ENCODE measurements at regions not wholly inside any gene's neighbourhood (a gene's known extent, or its start where the extent isn't known, plus 50 kb on each side); places are given as distances from the start of the nearest gene placed in this dataset.
"Not testable (repeated sequence)": the region's sequence is repeated elsewhere in the genome, so short reads cannot be mapped to it uniquely, and the experiment has no call there.

GRCh38 chr12:28063355-28063880, 90.9 kb upstream of the PTHLH start:
- FAIRE-seq: peak; percentile 8

- no peak for FAIRE-seq
Observed at GRCh38 chr12:28065374-28065773, 92.8 kb upstream of the PTHLH start.

- no peak for FAIRE-seq
Observed at GRCh38 chr12:28065889-28066630, 93.5 kb upstream of the PTHLH start.

DNA sequence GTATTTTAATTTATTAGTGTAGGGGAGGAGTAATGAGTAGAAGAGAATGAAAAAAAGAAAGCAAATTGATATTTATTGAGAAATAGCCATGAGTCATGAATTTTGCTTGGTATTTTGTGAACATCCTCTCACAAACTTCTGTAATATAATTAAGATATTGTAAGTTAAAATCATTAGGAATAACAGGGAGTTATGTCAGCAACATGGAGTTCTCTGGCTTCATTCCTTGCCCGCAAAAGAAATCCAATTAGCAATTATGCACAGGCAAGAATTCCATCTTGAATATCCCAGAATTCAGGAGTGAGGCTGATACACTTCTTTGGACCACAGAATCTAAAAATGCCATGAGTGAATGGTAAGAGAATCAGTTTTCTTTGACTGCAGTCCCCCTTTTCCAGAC, 94.3 kb upstream of the PTHLH start:
- FAIRE-seq: no peak

GRCh38 chr12:28068467-28068866, 95.9 kb upstream of the PTHLH start:
- no peak for FAIRE-seq

DNA sequence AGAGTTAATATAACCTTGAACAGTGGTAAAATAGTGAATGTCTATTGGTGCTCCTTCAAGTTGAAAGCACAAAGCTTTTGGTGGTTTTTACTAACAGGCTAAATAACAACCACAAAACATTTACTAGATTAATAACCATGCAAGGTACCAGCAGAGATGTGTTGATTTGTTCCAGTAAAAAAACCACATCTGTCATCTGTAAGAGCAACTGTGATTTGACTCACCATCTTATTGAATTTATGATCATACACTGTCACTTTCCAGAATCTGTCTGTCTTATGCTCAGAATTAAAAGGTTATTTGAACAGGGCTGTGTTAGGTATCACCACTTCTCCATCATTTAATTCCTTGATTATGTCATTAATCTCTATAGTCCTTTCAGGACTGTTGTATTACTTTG, 107.0 kb upstream of the PTHLH start:
- no peak for FAIRE-seq

DNA sequence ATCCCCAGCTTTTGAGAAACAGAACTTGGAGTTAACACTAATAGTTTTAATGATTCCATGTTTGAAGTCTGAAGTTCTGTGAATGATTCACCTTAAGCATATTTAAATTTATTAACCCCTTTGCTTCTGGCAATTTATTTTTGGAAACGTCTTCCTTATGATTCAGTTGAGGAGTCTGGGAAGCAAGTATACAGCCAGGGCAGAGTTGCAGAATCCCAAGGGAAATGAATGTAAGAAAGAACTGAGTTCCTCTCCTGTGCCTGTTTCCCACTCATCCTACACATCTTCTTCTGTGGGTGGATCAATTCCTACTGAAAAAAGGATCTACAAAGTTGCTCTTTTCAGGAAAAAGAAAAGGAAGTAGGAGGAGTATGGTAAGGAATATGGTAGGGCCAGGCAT, 108.2 kb upstream of the CCDC91 start:
- no peak for FAIRE-seq

- no peak for FAIRE-seq
Observed at GRCh38 chr12:28083840-28084678, 106.2 kb upstream of the CCDC91 start.

DNA sequence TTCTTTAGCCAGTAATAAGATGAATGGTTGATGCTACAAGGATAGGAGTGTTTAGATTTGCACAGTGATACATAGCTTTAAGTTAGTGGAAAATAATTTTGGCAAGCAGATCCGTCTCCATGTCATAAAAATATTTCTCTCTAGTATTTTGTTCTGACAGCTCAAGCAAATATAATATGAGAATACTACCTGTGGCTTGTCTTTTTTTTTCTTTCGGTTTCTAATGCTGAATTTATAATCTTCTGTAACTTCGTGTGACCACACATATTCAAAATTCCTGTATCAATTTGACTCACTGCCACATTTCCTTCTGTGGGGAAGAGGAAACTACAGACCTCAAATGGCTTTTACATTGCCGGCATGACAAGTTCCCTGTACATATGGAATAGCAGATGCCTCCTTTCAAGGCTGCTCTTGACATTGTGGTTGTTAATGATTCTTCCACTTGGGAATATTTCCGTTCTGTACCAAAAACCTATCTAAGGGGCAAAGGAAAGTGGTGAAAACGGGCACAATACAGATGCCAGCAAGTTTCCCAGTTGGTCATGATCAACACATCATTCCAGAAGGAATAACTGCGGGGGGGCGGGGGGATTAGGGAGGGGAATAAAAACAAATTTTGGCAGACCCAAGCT, 103.6 kb upstream of the CCDC91 start:
- no peak for FAIRE-seq

DNA sequence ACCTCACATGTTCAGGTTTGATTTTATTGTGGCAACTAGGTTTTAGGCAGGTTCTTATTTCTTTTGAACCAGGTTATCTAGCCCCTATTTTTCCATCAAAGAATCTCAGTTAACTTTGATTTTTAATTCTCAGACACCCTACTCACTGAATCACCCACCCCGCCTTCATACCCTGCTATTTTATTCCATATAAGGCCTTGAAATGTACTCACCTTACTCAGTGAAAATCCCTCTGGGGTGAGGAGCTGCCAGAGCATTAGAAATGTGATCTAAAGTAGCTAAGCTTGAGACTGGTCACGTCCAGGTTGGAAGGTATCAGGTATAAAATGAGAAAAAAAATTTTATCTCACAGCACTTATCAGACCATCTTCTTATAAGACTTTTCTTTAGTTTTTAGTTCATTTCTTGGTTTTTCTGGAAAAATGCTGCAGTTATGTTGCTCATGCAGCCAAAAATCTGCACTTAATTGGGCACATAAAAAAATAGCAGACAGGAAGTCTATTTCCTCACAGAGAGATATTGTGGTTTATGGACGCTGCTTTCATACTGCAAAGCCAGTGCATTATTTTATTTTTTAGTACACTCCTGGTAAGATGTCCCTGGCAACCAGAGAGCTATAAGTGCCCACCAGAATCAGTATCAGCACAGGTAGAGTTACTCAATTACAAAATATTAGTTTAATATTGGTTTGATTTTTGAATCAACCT, 101.5 kb upstream of the CCDC91 start:
- no peak for FAIRE-seq

- no peak for FAIRE-seq
Observed at GRCh38 chr12:28089338-28089737, 100.9 kb upstream of the CCDC91 start.

DNA sequence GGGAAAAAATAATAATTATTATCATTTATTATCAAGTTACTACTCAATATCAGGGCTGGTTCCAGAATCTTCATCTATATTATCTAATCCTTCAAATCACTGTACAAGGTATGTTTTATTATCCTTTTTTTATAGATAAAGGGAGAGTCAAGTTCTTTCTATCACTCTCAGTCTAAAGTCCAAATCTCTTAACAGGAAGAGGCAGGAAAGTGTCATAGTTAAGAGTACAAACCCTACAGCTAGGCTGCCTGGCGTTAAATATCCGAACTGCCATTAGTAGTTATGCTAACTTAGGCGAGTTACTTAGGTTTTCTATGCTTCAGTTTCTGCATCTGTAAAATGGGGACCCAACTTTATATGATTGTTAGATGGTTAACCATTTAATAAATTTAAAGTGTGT, 99.4 kb upstream of the CCDC91 start:
- FAIRE-seq: no peak

- no peak for FAIRE-seq
Observed at GRCh38 chr12:28092396-28092795, 97.9 kb upstream of the CCDC91 start.

DNA sequence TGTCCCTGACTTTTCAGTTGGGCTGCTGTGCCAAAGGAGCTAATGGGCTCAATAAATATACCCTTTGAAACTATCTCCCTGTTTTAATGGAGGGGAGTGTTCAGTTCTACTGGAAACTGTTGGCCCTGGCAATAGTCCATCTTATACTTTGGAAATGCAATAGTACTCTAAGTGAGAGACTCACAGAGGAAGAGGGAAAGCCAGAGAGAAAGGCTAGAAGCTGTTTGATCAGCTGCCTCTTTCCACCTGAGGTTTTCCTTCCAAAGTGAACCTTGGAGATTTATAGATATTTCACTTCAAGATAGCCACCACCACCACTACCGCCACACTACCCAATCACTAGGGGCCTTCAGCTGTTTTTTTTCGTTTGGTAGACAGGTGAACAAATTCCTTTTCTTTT, 93.6 kb upstream of the CCDC91 start:
- FAIRE-seq: no peak

DNA sequence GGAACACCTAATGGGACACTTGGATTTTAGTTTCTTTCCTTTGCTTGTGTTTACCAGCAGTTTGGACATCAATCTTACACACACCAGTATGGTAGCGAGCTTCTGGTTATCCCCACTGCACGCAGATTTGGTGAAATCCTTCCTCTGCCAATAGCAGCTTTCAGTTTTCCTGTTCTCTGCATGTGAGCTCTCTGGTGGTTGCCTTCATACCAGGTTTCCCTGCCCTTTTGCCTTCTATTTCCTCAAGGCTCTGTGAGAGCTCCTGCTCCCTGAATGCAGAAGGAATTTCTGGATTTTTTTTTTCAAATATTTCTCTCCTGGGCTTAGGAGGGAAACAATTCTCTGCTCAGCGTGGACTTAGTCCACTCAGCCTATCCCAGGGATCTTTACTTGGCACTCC, 93.0 kb upstream of the CCDC91 start:
- FAIRE-seq: no peak

GRCh38 chr12:28099245-28099644, 91.0 kb upstream of the CCDC91 start:
- not testable (repeated sequence) for FAIRE-seq

DNA sequence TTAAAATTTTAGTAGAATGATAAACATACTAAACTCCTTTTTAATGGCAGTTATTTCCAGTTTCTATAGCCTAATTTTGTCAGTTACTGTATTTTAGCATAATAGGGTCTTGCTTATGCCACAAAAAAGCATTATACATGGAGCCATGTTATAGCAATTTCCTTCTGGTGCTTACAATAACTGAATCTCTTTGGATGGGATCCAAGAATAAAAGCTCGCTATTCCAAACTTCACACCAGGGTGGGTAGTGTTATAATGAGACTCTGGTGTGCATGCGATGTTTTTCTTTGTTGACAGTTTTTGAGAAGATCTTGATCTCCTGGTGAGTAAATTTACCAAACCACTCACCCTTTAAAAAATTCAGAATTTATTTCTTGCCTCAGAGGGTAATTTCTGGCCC, 90.4 kb upstream of the CCDC91 start:
- no peak for FAIRE-seq

DNA sequence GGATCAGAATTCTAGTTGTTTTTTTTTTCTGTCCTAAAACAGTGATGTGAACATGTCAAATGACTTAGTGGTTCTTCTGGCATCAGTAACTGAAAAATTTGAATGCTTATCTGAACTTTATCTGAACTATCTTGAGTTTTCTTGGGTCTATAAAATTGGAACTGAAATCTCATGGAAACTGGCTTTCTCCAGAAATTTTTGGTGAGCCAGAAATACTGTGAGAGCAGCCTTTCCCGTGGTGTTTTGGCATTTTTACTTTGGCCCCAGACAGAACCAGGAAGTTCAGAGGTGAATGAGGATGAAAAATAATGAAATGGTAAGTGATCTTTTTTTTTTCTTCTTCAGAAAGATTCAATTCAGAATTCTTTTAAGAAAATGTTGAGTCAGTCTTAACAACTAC, 89.5 kb upstream of the CCDC91 start:
- FAIRE-seq: no peak

DNA sequence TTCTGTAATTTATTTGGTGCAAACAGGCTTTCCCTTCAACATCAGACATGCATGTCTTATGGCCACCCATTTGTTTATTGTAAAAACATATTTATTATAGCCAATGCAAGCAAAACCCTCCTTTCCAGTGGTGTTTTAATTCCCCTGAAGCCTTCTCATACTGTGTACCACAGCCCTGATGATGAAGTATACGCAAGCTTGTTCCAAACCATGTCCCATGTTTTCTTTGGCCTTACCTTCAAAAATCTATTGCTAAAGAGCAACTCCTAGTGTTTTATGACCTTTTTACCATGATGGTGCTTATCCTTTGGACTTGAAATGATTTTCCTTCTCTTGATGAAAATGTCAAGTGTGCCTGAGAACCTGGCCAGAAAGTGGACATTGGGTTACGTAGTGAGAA, 85.9 kb upstream of the CCDC91 start:
- FAIRE-seq: no peak

DNA sequence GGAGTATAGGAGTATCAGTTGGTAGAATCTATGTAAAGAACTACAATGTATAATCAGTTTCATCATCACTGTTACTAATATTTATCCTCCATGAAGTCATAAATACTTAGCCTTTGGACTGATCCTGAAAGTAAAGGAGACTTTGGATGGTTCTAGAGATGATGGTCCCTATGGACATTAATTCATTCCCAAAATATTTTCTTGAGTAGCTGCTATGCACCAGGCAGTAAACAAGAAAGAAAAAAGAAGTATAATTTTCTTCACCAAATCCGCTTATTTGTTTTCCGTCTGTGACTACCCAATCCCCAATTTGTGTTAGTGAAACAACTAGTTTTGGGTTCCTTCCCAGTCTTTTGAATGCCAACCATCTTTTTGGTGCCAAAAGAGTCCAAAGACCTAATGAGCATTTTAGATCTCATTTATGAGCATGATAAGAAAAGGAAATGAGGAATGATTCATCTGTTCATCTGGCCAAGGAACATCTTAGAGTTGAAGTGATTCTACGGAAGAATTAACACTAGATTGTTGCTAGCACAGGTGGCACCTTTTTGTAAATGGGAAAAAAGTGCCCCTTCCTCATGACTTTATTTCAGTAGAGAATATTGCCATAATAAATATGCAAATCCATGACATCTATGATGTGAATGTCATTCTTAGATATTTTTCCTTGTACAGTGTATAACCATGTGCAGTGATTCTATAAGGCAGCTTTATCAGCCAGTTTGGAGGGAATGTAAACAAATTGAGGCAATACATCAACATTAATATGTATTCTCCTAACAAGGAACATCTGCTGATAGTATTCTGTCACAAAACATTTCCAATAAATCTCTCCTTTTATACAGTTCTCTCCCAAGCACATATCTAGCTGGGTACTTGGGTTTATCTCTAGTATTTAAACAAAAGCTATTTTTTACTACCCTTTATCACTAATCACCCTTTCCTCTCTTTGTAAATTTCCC, 85.1 kb upstream of the CCDC91 start:
- no peak for FAIRE-seq

GRCh38 chr12:28107679-28108078, 82.6 kb upstream of the CCDC91 start:
- FAIRE-seq: no peak

DNA sequence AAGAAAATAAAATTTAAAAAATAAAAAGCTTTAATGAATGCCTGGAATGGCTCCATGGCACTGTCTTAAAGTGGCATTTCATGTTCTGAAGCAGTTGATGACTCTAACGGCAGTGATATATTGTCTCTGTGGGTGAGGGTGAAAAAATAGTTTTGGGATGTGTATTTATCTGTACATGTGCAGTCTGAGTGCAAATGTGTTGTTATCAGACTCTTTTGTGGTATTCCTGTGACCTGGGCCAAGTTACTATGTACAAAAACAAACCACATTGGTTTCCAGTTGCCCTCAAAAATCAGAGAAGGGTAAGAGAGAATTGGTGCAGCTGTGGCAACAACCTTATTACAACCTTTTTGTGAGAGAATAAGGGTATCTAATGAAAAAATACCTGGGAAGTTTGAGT, 81.7 kb upstream of the CCDC91 start:
- no peak for FAIRE-seq

All from endometrium (tissue), 2 donors.